Transverse colon (tissue), 4 donors: ENCODE measurements at regions not wholly inside any gene's neighbourhood (a gene's known extent, or its start where the extent isn't known, plus 50 kb on each side); places are given as distances from the start of the nearest gene placed in this dataset.
"Not testable (repeated sequence)": the region's sequence is repeated elsewhere in the genome, so short reads cannot be mapped to it uniquely, and the experiment has no call there.

ENCODE experiments used
- DNase-seq: peaks from one replicate; pipeline ENCODE4 v3.0.0-alpha.2; 2019
- H3K27ac ChIP-seq, 4 donors: fragments of 200-600 bp; sonication (generic); 2 replicates each; pipeline ENCODE4 v1.5.1; 2016 to 2018; ENCODE audit warnings: inconsistent platforms in 4 of 4
- H3K27me3 ChIP-seq: fragments of 200-600 bp; sonication (generic); 2 replicates; pipeline ENCODE4 v1.5.1; 2017; ENCODE audit warnings: inconsistent platforms
- H3K36me3 ChIP-seq, 4 donors: fragments of 200-600 bp; sonication (generic); 2 replicates each; pipeline ENCODE4 v1.5.1; 2017 to 2019; ENCODE audit warnings: inconsistent platforms in 4 of 4
- H3K4me1 ChIP-seq, 4 donors: fragments of 200-600 bp; sonication (generic); 2 replicates each; pipeline ENCODE4 v1.5.1; 2017 to 2020; ENCODE audit warnings: inconsistent platforms in 4 of 4
- H3K4me3 ChIP-seq, 4 donors: fragments of 200-600 bp; sonication (generic); 1 replicate in 1 of 4; 2 replicates in 3 of 4; pipeline versions ENCODE4 v1.5.1 to v1.6.1; 2017 to 2019; ENCODE audit warnings: inconsistent platforms in 4 of 4
- H3K9me3 ChIP-seq, 2 donors: fragments of 200-600 bp; sonication (generic); 2 replicates each; pipeline ENCODE4 v1.5.1; 2017 to 2019; ENCODE audit warnings: inconsistent platforms in 2 of 2
- EP300 ChIP-seq: sonication (generic); formaldehyde crosslinking; IDR thresholded peaks from one replicate; pipeline ENCODE4 v1.6.1; 2017; ENCODE audit warnings: antibody characterized with exemption, low read depth
- POLR2A ChIP-seq: fragments of 450-650 bp; IDR thresholded peaks from one replicate; pipeline ENCODE4 v1.6.1; 2016; ENCODE audit warnings: antibody characterized with exemption, mild to moderate bottlenecking, moderate library complexity
- POLR2AphosphoS5 ChIP-seq, 3 donors: sonication (generic); formaldehyde crosslinking; IDR thresholded peaks; one replicate each; pipeline ENCODE4 v1.6.1; 2016; ENCODE audit warnings: antibody characterized with exemption in 3 of 3
- WGBS, 2 donors: methylation state at CpG; one replicate each; pipeline ENCODE4 v1.1.5; 2018; ENCODE audit warnings: low coverage in 1 of 2; 5-methylcytosine and 5-hydroxymethylcytosine counted together
- in situ Hi-C, 4 donors: fragments of 200-750 bp; cut with MboI; loops; one replicate each; pipeline versions ENCODE4 v1.15.0 to v1.15.1; 2017; ENCODE audit warnings: low sequenced_read_pairs in 3 of 4, low pct_ligation_motif_present in 1 of 4, low pct_unique_long_range_greater_than_20kb in 1 of 4
- intact Hi-C: fragments of 100-400 bp; cut with DNase I; formaldehyde crosslinking; loops from one replicate; pipeline ENCODE4 v1.15.1; 2023; ENCODE audit warnings: low total_unique reads
- TF ChIP-seq, protein P1 (sequence below), 5 experiments: fragments of 200-600 bp in 3 of 5; fragments of 450-650 bp in 2 of 5; sonication (generic) in 3 of 5; IDR thresholded peaks; 1 replicate in 2 of 5; 2 replicates in 3 of 5; pipeline ENCODE4 v1.5.1; 2016 to 2017; ENCODE audit warnings: antibody characterized with exemption in 5 of 5, inconsistent platforms in 3 of 5, mild to moderate bottlenecking in 2 of 5, moderate library complexity in 1 of 5

DNA sequence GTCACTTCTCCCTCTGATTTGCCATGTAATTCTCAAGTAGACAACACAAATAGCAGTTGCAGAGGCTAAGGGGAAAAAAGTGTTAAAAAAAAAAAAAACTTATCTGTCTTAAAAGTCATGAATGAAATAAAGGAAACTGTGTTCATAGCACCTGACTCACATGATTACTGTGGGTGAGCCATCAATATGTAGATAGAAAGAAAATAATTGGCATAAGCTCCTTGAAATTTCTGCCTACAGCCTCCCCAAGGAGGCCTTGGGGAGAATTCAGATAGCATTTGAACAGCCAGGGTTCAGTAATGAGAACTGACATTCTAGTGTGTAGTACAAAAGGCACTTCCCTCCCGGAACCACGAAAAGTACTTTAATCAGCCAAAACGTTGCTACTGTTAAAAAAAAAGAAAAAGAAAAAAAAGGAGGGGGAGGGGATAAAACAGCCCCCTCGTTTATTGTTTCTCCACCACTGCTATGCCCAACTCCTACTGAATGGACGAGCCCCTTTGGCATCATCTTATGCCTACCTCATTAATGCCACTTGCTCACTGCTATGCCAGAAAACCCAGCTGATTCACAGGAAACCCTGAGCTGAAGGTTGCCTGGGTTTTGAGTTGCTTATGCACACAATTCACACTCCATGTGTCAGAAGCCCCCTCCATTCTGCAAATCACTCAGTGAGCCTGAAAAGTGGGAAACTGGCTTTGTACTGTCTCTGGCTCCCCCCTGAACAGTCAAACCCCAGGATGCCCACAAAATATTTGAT is 65.5 kb upstream of the KLF7 start:
- Histone ChIP-seq H3K9me3 (no peaks in the 10 kb centered on the region), H3K4me3 (no peak overlapping the region), H3K27ac (no peak overlapping the region), H3K4me1 (peaks cover 0 to 22% (median 12%) of the 10 kb centered on the region in 4 donors), H3K27me3 (no peaks in the 10 kb centered on the region), H3K36me3 (no peaks in the 10 kb centered on the region)
- DNase-seq: no peak
- intact Hi-C loops (no loop called here), in situ Hi-C loops (no loop called here)
- TF ChIP-seq, protein P1, sequence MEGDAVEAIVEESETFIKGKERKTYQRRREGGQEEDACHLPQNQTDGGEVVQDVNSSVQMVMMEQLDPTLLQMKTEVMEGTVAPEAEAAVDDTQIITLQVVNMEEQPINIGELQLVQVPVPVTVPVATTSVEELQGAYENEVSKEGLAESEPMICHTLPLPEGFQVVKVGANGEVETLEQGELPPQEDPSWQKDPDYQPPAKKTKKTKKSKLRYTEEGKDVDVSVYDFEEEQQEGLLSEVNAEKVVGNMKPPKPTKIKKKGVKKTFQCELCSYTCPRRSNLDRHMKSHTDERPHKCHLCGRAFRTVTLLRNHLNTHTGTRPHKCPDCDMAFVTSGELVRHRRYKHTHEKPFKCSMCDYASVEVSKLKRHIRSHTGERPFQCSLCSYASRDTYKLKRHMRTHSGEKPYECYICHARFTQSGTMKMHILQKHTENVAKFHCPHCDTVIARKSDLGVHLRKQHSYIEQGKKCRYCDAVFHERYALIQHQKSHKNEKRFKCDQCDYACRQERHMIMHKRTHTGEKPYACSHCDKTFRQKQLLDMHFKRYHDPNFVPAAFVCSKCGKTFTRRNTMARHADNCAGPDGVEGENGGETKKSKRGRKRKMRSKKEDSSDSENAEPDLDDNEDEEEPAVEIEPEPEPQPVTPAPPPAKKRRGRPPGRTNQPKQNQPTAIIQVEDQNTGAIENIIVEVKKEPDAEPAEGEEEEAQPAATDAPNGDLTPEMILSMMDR (IDR thresholded peaks at IDR 0.05): no peak
- no peak for TF ChIP-seq POLR2AphosphoS5 (IDR thresholded peaks at IDR 0.05)
- TF ChIP-seq EP300: no peak
- no peak for TF ChIP-seq POLR2A
- 60% methylated on average over 5 of the region's 5 CpGs for WGBS, 2 donors

DNA sequence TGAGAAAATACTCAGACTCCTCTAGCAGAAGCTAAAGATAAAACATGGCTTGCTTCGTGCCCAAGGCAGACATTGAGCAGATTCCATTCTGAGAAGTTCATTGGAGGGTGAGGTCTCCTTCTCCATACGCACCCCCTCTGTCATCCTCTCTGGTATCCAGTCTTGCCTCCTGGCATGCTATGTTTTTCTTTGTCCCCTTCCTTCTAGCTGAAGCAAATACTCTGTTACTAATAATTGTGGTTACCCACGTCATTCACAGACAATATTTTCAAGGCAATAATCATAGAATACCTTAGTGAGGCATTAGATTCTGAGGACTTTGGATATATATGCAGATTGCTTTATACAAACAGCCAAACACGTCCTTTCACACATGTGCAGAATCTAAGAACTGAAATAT is 66.2 kb upstream of the KLF7 start:
- no peak for TF ChIP-seq POLR2AphosphoS5 (IDR thresholded peaks at IDR 0.05)
- TF ChIP-seq, protein P1 (IDR thresholded peaks at IDR 0.05): no peak
- TF ChIP-seq POLR2A: no peak
- TF ChIP-seq EP300: no peak
- H3K4me1 ChIP-seq: peaks cover 0 to 17% (median 12%) of the 10 kb centered on the region in 4 donors
- in situ Hi-C loops (no loop called here), intact Hi-C loops (no loop called here)
- H3K27ac ChIP-seq: no peak overlapping the region
- H3K27me3 ChIP-seq: no peaks in the 10 kb centered on the region
- DNase-seq: no peak
- H3K4me3 ChIP-seq: no peak overlapping the region
- WGBS, 2 donors: 79 to 81% methylated on average over 4 of the region's 4 CpGs
- no peaks in the 10 kb centered on the region for H3K36me3 ChIP-seq
- no peaks in the 10 kb centered on the region for H3K9me3 ChIP-seq

DNA sequence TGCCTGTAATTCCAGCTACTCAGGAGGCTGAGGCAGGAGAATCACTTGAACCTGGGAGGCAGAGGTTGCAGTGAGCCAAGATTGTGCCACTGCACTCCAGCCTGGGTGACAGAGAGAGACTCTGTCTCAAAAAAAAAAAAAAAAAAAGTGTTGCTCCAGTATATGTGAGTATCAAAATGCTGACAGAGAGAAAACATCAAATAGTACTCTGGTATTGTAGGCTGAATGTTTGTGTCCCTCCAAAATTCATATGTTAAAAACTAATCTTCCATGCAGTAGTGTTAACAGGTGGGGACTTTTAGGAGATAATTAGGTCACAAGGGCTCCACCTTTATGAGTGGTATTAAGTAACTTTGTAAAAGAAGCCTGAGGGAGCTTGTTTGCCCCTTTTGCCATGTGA is 67.4 kb upstream of the KLF7 start:
- H3K27ac ChIP-seq, H3K36me3 ChIP-seq, H3K4me1 ChIP-seq, H3K9me3 ChIP-seq, DNase-seq, in situ Hi-C loops, H3K27me3 ChIP-seq, H3K4me3 ChIP-seq, intact Hi-C loops: not testable (repeated sequence)

DNA sequence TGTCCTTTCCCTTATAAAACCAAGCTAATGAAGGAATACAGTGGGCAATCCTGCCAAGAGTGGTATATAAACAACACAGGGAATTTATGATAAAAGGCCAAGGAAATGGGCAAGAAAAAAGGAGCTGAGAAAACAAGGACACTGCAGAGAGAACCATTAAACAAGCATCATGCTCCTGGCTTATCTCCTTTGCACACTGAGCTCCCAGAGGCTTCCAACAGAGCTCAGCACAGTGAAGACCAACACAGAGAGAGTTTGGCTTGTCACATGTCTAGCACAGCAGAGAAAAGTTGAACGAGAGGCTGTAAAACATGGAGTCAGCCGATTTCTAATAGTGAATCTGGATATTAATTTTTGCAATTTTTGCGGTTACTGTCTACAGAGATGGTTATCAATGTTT is 68.0 kb upstream of the KLF7 start:
- intact Hi-C loops (no loop called here), in situ Hi-C loops (no loop called here)
- no peak for TF ChIP-seq POLR2A
- no peak for TF ChIP-seq EP300
- H3K9me3 ChIP-seq: no peaks in the 10 kb centered on the region
- 56 to 90% methylated on average over 3 of the region's 3 CpGs for WGBS, 2 donors
- no peaks in the 10 kb centered on the region for H3K27me3 ChIP-seq
- H3K27ac ChIP-seq: no peak overlapping the region
- no peak for DNase-seq
- peaks cover 0 to under 1% (median 0%) of the 10 kb centered on the region in 4 donors for H3K4me1 ChIP-seq
- no peaks in the 10 kb centered on the region for H3K36me3 ChIP-seq
- H3K4me3 ChIP-seq: no peak overlapping the region

DNA sequence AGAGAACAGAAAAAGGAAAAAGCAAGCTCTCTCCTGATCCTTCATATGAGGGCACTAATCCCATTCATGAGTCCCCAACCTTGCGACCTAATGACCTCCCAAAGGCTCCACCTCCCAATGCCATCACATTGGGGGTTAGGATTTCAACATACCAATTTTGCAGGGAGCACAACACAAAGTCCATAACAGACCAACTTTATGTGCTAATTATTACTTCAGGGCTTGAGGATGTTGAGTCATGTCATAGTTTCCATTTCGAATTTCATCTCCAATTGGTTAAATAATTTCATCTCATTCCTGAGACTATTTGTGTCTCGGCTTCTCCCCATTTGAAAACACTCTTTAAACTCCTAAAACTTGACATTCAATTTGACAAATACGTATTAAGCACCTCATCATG is 69.9 kb upstream of the KLF7 start:
- Histone ChIP-seq H3K9me3 (no peaks in the 10 kb centered on the region), H3K36me3 (no peaks in the 10 kb centered on the region), H3K27ac (no peak overlapping the region), H3K27me3 (no peaks in the 10 kb centered on the region), H3K4me3 (no peak overlapping the region), H3K4me1 (peaks cover 0 to 11% (median 4%) of the 10 kb centered on the region in 4 donors)
- intact Hi-C loops: no loop called here
- no peak for TF ChIP-seq POLR2AphosphoS5 (IDR thresholded peaks at IDR 0.05)
- TF ChIP-seq EP300: no peak
- TF ChIP-seq, protein P1 (IDR thresholded peaks at IDR 0.05): no peak
- no peak for TF ChIP-seq POLR2A
- in situ Hi-C loops: no loop called here
- no peak for DNase-seq
- WGBS, 2 donors: 85 to 89% methylated on average over 3 to 4 of the region's 4 CpGs
